NCI-H345 treated with DMSO at 0.1 percent for 48 hours (cell line): ENCODE measurements at regions not wholly inside any gene's neighbourhood (a gene's known extent, or its start where the extent isn't known, plus 50 kb on each side); places are given as distances from the start of the nearest gene placed in this dataset.

Source experiments
- DNase-seq: peaks from one replicate; lab custom pipeline; 2025; ENCODE audit not compliant: unreplicated experiment; lab: John Stamatoyannopoulos, UW

GRCh38 chr5:143761663-143762062 lies 50.3 kb upstream of the HMHB1 start:
- DNase-seq: no peak

- DNase-seq: no peak
These were observed 51.2 kb upstream of the HMHB1 start for GRCh38 chr5:143760755-143761154.

GRCh38 chr5:143760131-143760505 lies 51.8 kb upstream of the HMHB1 start:
- no peak for DNase-seq

- no peak for DNase-seq
These were observed 52.4 kb upstream of the HMHB1 start for GRCh38 chr5:143759396-143760130.

- no peak for DNase-seq
These were observed 53.2 kb upstream of the HMHB1 start for GRCh38 chr5:143758750-143759149.

GRCh38 chr5:143758015-143758414 lies 53.9 kb upstream of the HMHB1 start:
- DNase-seq: no peak

- no peak for DNase-seq
These were observed 54.8 kb upstream of the HMHB1 start for GRCh38 chr5:143757116-143757515.

- DNase-seq: no peak
These were observed 56.0 kb upstream of the HMHB1 start for GRCh38 chr5:143755966-143756365.

GRCh38 chr5:143752165-143752850 lies 59.7 kb upstream of the HMHB1 start:
- no peak for DNase-seq

- DNase-seq: no peak
These were observed 60.6 kb upstream of the HMHB1 start for GRCh38 chr5:143751342-143751741.

- DNase-seq: no peak
These were observed 62.3 kb upstream of the HMHB1 start for GRCh38 chr5:143749581-143750205.

- DNase-seq: no peak
These were observed 63.4 kb upstream of the HMHB1 start for GRCh38 chr5:143748516-143748915.

GRCh38 chr5:143742951-143743350 lies 69.0 kb upstream of the HMHB1 start:
- no peak for DNase-seq

- DNase-seq: no peak
These were observed 70.5 kb upstream of the HMHB1 start for GRCh38 chr5:143741421-143741820.

- no peak for DNase-seq
These were observed 71.0 kb upstream of the HMHB1 start for GRCh38 chr5:143740956-143741355.

- DNase-seq: no peak
These were observed 72.2 kb upstream of the HMHB1 start for GRCh38 chr5:143739746-143740145.

GRCh38 chr5:143738417-143739401 lies 73.3 kb upstream of the HMHB1 start:
- no peak for DNase-seq

GRCh38 chr5:143737062-143737461 lies 74.9 kb upstream of the HMHB1 start:
- no peak for DNase-seq

- no peak for DNase-seq
These were observed 77.5 kb upstream of the HMHB1 start for GRCh38 chr5:143734456-143734780.

- DNase-seq: no peak
These were observed 78.1 kb upstream of the HMHB1 start for GRCh38 chr5:143733665-143734455.
